Right cardiac atrium (tissue), 5 donors: ENCODE measurements at regions not wholly inside any gene's neighbourhood (a gene's known extent, or its start where the extent isn't known, plus 50 kb on each side); places are given as distances from the start of the nearest gene placed in this dataset.
A peak's percentile ranks its signal among the peaks of the same experiment; 100 is the strongest.

Experiments used
- ATAC-seq, 2 donors: fragments of 200-7000 bp; cut with Tn5 transposase; one replicate each; pipeline versions ENCODE4 v1.8.0 to v1.9.1; 2020; ENCODE audit warnings: moderate library complexity in 2 of 2, mild to moderate bottlenecking in 1 of 2
- DNase-seq, 3 donors: peaks; one replicate each; pipeline ENCODE4 v3.0.0-alpha.2; 2020
- H3K27ac ChIP-seq: one replicate; pipeline ENCODE4 v1.5.1; 2013; ENCODE audit warnings: mild to moderate bottlenecking, low read length, control low read depth, moderate library complexity
- H3K27me3 ChIP-seq: one replicate; pipeline ENCODE4 v1.6.1; 2013; ENCODE audit not compliant: control insufficient read depth, insufficient read depth
- H3K4me1 ChIP-seq: one replicate; pipeline ENCODE4 v1.6.1; 2013; ENCODE audit warnings: low read length; ENCODE audit not compliant: control insufficient read depth, insufficient read depth
- H3K4me3 ChIP-seq: one replicate; pipeline ENCODE4 v1.5.1; 2013; ENCODE audit warnings: low read length, control low read depth
- H3K9me3 ChIP-seq: one replicate; pipeline ENCODE4 v1.6.1; 2013; ENCODE audit warnings: low read length; ENCODE audit not compliant: control insufficient read depth
- WGBS: extraction: QIAGEN DNeasy Blood & Tissue Kit; methylation state at CpG from one replicate; pipeline ENCODE4 v1.1.7; 2013; 5-methylcytosine and 5-hydroxymethylcytosine counted together
- intact Hi-C, 4 donors: fragments of 100-400 bp; cut with DNase I; formaldehyde crosslinking; loops; one replicate each; pipeline versions ENCODE4 v1.11.0 to v1.14.0; 2022 to 2023
- donor health status: healthy with polysubstance abuse.
- donor health status: DM: no; HTN: yes; CAD: no.
- donor health status: DM: no; HTN: no; CAD: no.
- donor health status: DM: no; HTN: yes; CAD: no; lungs with severe emphysema.
- donor health status: DM: yes; HTN: yes; CAD: no.

- Histone ChIP-seq H3K9me3 (no peaks in the 10 kb centered on the region), H3K4me3 (no peak overlapping the region), H3K27me3 (no peaks in the 10 kb centered on the region), H3K4me1 (peaks cover 7% of the 10 kb centered on the region), H3K27ac (peak overlapping the region; percentile 4)
- ATAC-seq (peak; percentile 63 to 92), DNase-seq (peak in 2 of 3 donors; percentile 23 to 55)
- 62% methylated on average over 6 of the region's 6 CpGs for WGBS
- intact Hi-C loops: no loop called here
Observed at GRCh38 chr5:68445257-68446069, 229.9 kb downstream of the PIK3R1 start.

- Histone ChIP-seq H3K27ac (peak overlapping the region; percentile 4), H3K4me3 (no peak overlapping the region), H3K9me3 (no peaks in the 10 kb centered on the region), H3K4me1 (peaks cover 7% of the 10 kb centered on the region), H3K27me3 (no peaks in the 10 kb centered on the region)
- WGBS: 83% methylated on average over 1 of the region's 1 CpG
- DNase-seq (no peak), ATAC-seq (no peak)
- intact Hi-C loops: no loop called here
Observed at GRCh38 chr5:68446070-68446357, 230.5 kb downstream of the PIK3R1 start.

- ATAC-seq (no peak), DNase-seq (no peak)
- H3K9me3 ChIP-seq: no peaks in the 10 kb centered on the region
- H3K27ac ChIP-seq: no peak overlapping the region
- peaks cover 7% of the 10 kb centered on the region for H3K4me1 ChIP-seq
- WGBS: 89% methylated on average over 1 of the region's 1 CpG
- intact Hi-C loops: no loop called here
- H3K4me3 ChIP-seq: no peak overlapping the region
- no peaks in the 10 kb centered on the region for H3K27me3 ChIP-seq
Observed at GRCh38 chr5:68446487-68446894, 230.9 kb downstream of the PIK3R1 start.

GRCh38 chr5:68447136-68447929 lies 231.8 kb downstream of the PIK3R1 start:
- H3K4me3 ChIP-seq: no peak overlapping the region
- peaks cover 7% of the 10 kb centered on the region for H3K4me1 ChIP-seq
- H3K27ac ChIP-seq: no peak overlapping the region
- 89% methylated on average over 6 of the region's 6 CpGs for WGBS
- intact Hi-C loops: no loop called here
- DNase-seq: no peak
- no peaks in the 10 kb centered on the region for H3K9me3 ChIP-seq
- ATAC-seq: no peak
- H3K27me3 ChIP-seq: no peaks in the 10 kb centered on the region

GRCh38 chr5:68449380-68449779 lies 233.8 kb downstream of the PIK3R1 start:
- no peaks in the 10 kb centered on the region for H3K9me3 ChIP-seq
- ATAC-seq (peak; percentile 30 to 42), DNase-seq (peak in 1 of 3 donors; percentile 32)
- intact Hi-C loops: no loop called here
- H3K4me3 ChIP-seq: no peak overlapping the region
- no peaks in the 10 kb centered on the region for H3K27me3 ChIP-seq
- no peak overlapping the region for H3K27ac ChIP-seq
- 70% methylated on average over 3 of the region's 3 CpGs for WGBS
- peaks cover 7% of the 10 kb centered on the region for H3K4me1 ChIP-seq

- no peaks in the 10 kb centered on the region for H3K9me3 ChIP-seq
- ATAC-seq (no peak), DNase-seq (no peak)
- H3K4me3 ChIP-seq: no peak overlapping the region
- 74% methylated on average over 5 of the region's 5 CpGs for WGBS
- intact Hi-C loops: loop anchor here in 1 of 4 donors (10.0 kb wide), 1 partner anchor 166 kb away; no protein-coding TSS in a partner anchor
- H3K4me1 ChIP-seq: peaks cover 5% of the 10 kb centered on the region
- H3K27ac ChIP-seq: no peak overlapping the region
- no peaks in the 10 kb centered on the region for H3K27me3 ChIP-seq
Observed at GRCh38 chr5:68450245-68450852, 234.8 kb downstream of the PIK3R1 start.

GRCh38 chr5:68452286-68452685 lies 236.7 kb downstream of the PIK3R1 start:
- ATAC-seq (no peak), DNase-seq (no peak)
- Histone ChIP-seq H3K4me1 (peaks cover 5% of the 10 kb centered on the region), H3K27me3 (no peaks in the 10 kb centered on the region), H3K27ac (no peak overlapping the region), H3K4me3 (no peak overlapping the region), H3K9me3 (no peaks in the 10 kb centered on the region)
- WGBS: 91% methylated on average over 3 of the region's 3 CpGs
- intact Hi-C loops: loop anchor here in 1 of 4 donors (10.0 kb wide), 1 partner anchor 167 kb away; no protein-coding TSS in a partner anchor

- DNase-seq (no peak), ATAC-seq (no peak)
- no peaks in the 10 kb centered on the region for H3K9me3 ChIP-seq
- H3K27me3 ChIP-seq: no peaks in the 10 kb centered on the region
- WGBS: 95% methylated on average over 3 of the region's 3 CpGs
- no peak overlapping the region for H3K4me3 ChIP-seq
- no peak overlapping the region for H3K27ac ChIP-seq
- intact Hi-C loops: loop anchor here in 1 of 4 donors (10.0 kb wide), 1 partner anchor 169 kb away; no protein-coding TSS in a partner anchor
- peaks cover 3% of the 10 kb centered on the region for H3K4me1 ChIP-seq
Observed at GRCh38 chr5:68454172-68454571, 238.6 kb downstream of the PIK3R1 start.

GRCh38 chr5:68454766-68455165 lies 239.2 kb downstream of the PIK3R1 start:
- Histone ChIP-seq H3K9me3 (no peaks in the 10 kb centered on the region), H3K27ac (no peak overlapping the region), H3K27me3 (no peaks in the 10 kb centered on the region), H3K4me1 (peaks cover 2% of the 10 kb centered on the region), H3K4me3 (no peak overlapping the region)
- DNase-seq (no peak), ATAC-seq (no peak)
- 95% methylated on average over 2 of the region's 2 CpGs for WGBS
- intact Hi-C loops: loop anchor here in 1 of 4 donors (10.0 kb wide), 1 partner anchor 170 kb away; no protein-coding TSS in a partner anchor

- Histone ChIP-seq H3K27me3 (no peaks in the 10 kb centered on the region), H3K4me3 (no peak overlapping the region), H3K4me1 (peaks cover 2% of the 10 kb centered on the region), H3K27ac (no peak overlapping the region), H3K9me3 (no peaks in the 10 kb centered on the region)
- intact Hi-C loops: loop anchor here in 1 of 4 donors (10.0 kb wide), 1 partner anchor 170 kb away; no protein-coding TSS in a partner anchor
- ATAC-seq: no peak
- WGBS: 89% methylated on average over 3 of the region's 3 CpGs
- no peak for DNase-seq
Observed at GRCh38 chr5:68455216-68455615, 239.7 kb downstream of the PIK3R1 start.
